H9 (cell line): ENCODE measurements at regions not wholly inside any gene's neighbourhood (a gene's known extent, or its start where the extent isn't known, plus 50 kb on each side); places are given as distances from the start of the nearest gene placed in this dataset.

Experiments used
- DNase-seq: peaks from one replicate; pipeline ENCODE4 v3.0.0-alpha.2; 2017
- H2AFZ ChIP-seq: one replicate; pipeline ENCODE4 v1.6.1; 2013; ENCODE audit warnings: mild to moderate bottlenecking, low read length, control low read depth, moderate library complexity
- H2AK5ac ChIP-seq: 2 replicates; pipeline ENCODE4 v1.6.1; 2013; ENCODE audit warnings: low read length, control low read depth, mixed read lengths; ENCODE audit not compliant: insufficient read length
- H2BK120ac ChIP-seq: one replicate; pipeline ENCODE4 v1.6.1; 2013; ENCODE audit warnings: low read depth, mild to moderate bottlenecking, low read length, control low read depth, inconsistent platforms; ENCODE audit not compliant: poor library complexity, severe bottlenecking
- H2BK12ac ChIP-seq: 2 replicates; pipeline ENCODE4 v1.6.1; 2013; ENCODE audit warnings: low read length, control low read depth, mixed read lengths, low read depth; ENCODE audit not compliant: insufficient read length
- H2BK15ac ChIP-seq: 2 replicates; pipeline ENCODE4 v1.6.1; 2013; ENCODE audit warnings: low read depth, low read length, control low read depth
- H2BK20ac ChIP-seq: one replicate; pipeline ENCODE4 v1.6.1; 2013; ENCODE audit warnings: low read depth, mild to moderate bottlenecking, low read length, control low read depth, inconsistent platforms; ENCODE audit not compliant: poor library complexity, severe bottlenecking
- H2BK5ac ChIP-seq: 2 replicates; pipeline ENCODE4 v1.6.1; 2013; ENCODE audit warnings: low read length, control low read depth, mixed read lengths; ENCODE audit not compliant: insufficient read length
- H3K14ac ChIP-seq: 2 replicates; pipeline ENCODE4 v1.6.1; 2013; ENCODE audit warnings: low read length, control low read depth; ENCODE audit not compliant: insufficient read depth
- H3K18ac ChIP-seq: 2 replicates; pipeline ENCODE4 v1.6.1; 2013; ENCODE audit warnings: low read depth, mild to moderate bottlenecking, mixed read lengths, low read length, control low read depth; ENCODE audit not compliant: insufficient read length
- H3K23ac ChIP-seq: 2 replicates; pipeline ENCODE4 v1.6.1; 2013; ENCODE audit warnings: low read length, control low read depth, mixed read lengths, low read depth; ENCODE audit not compliant: insufficient read length
- H3K23me2 ChIP-seq: 2 replicates; pipeline ENCODE4 v1.6.1; 2013; ENCODE audit warnings: low read depth, mild to moderate bottlenecking, mixed read lengths, low read length, control low read depth; ENCODE audit not compliant: insufficient read length, poor library complexity, severe bottlenecking
- H3K27ac ChIP-seq: 2 replicates; pipeline ENCODE4 v1.5.1; 2013; ENCODE audit warnings: low read length, control low read depth, mixed read lengths, low read depth; ENCODE audit not compliant: insufficient read length
- H3K27me3 ChIP-seq: 2 replicates; pipeline ENCODE4 v1.6.1; 2013; ENCODE audit warnings: low read length, control low read depth, inconsistent platforms; ENCODE audit not compliant: insufficient read depth
- H3K4ac ChIP-seq: 2 replicates; pipeline ENCODE4 v1.6.1; 2013; ENCODE audit warnings: low read depth, mild to moderate bottlenecking, control low read depth, inconsistent platforms, low read length, moderate library complexity
- H3K4me1 ChIP-seq: 2 replicates; pipeline ENCODE4 v1.6.1; 2013; ENCODE audit warnings: low read length, control low read depth, inconsistent platforms; ENCODE audit not compliant: insufficient read depth
- H3K4me2 ChIP-seq: 2 replicates; pipeline ENCODE4 v1.6.1; 2013; ENCODE audit warnings: low read length, control low read depth, mixed read lengths; ENCODE audit not compliant: insufficient read length, insufficient read depth
- H3K56ac ChIP-seq: 2 replicates; pipeline ENCODE4 v1.6.1; 2013; ENCODE audit warnings: low read depth, mild to moderate bottlenecking, mixed read lengths, low read length, control low read depth; ENCODE audit not compliant: insufficient read length
- H3K79me1 ChIP-seq: 2 replicates; pipeline ENCODE4 v1.6.1; 2013; ENCODE audit warnings: low read depth, mild to moderate bottlenecking, moderate library complexity, low read length, control low read depth, inconsistent platforms; ENCODE audit not compliant: insufficient read depth, poor library complexity, severe bottlenecking
- H3K79me2 ChIP-seq: 2 replicates; pipeline ENCODE4 v1.6.1; 2013; ENCODE audit warnings: low read length, control low read depth, inconsistent platforms; ENCODE audit not compliant: insufficient read depth
- H3K9ac ChIP-seq: 2 replicates; pipeline ENCODE4 v1.6.1; 2013; ENCODE audit warnings: low read length, control low read depth, mixed read lengths; ENCODE audit not compliant: insufficient read length; ENCODE audit errors: extremely low read depth
- H3K9me3 ChIP-seq: one replicate; pipeline ENCODE4 v1.6.1; 2013; ENCODE audit warnings: low read depth, low read length, inconsistent platforms; ENCODE audit not compliant: control insufficient read depth
- H3T11ph ChIP-seq: one replicate; pipeline ENCODE4 v1.6.1; 2013; ENCODE audit warnings: mild to moderate bottlenecking, low read length, control low read depth, inconsistent platforms
- H4K20me1 ChIP-seq: one replicate; pipeline ENCODE4 v1.6.1; 2013; ENCODE audit not compliant: control insufficient read depth, insufficient read length, insufficient read depth
- H4K5ac ChIP-seq: 2 replicates; pipeline ENCODE4 v1.6.1; 2013; ENCODE audit warnings: low read depth, mild to moderate bottlenecking, mixed read lengths, low read length, control low read depth; ENCODE audit not compliant: insufficient read length
- H4K8ac ChIP-seq: replicated peaks from 2 replicates; pipeline ENCODE4 v1.6.1; 2013; ENCODE audit warnings: low read length, control low read depth, mixed read lengths, low read depth; ENCODE audit not compliant: insufficient read length
- H4K91ac ChIP-seq: 2 replicates; pipeline ENCODE4 v1.6.1; 2013; ENCODE audit warnings: low read depth, mild to moderate bottlenecking, moderate library complexity, mixed read lengths, low read length, control low read depth; ENCODE audit not compliant: insufficient read length
- H3K27ac Mint-ChIP-seq, 3 experiments: 2 replicates in 2 of 3; 3 replicates in 1 of 3; pipeline ENCODE4 v1.8.0; 2020 to 2021; ENCODE audit warnings: mixed read lengths in 3 of 3, mild to moderate bottlenecking in 1 of 3, moderate library complexity in 1 of 3
- H3K27me3 Mint-ChIP-seq: 2 replicates; pipeline ENCODE4 v1.8.0; 2021; ENCODE audit warnings: low read depth, mild to moderate bottlenecking, moderate library complexity, mixed read lengths
- H3K36me3 Mint-ChIP-seq, 3 experiments: 2 replicates in 2 of 3; 3 replicates in 1 of 3; pipeline ENCODE4 v1.8.0; 2020 to 2021; ENCODE audit warnings: low read depth in 3 of 3, mixed read lengths in 3 of 3; ENCODE audit not compliant: insufficient read depth in 1 of 3
- H3K4me1 Mint-ChIP-seq, 2 experiments: 2 replicates each; pipeline ENCODE4 v1.8.0; 2020; ENCODE audit warnings: mixed read lengths in 2 of 2
- H3K4me3 Mint-ChIP-seq, 2 experiments: 2 replicates in 1 of 2; 3 replicates in 1 of 2; pipeline ENCODE4 v1.8.0; 2020 to 2021; ENCODE audit warnings: mild to moderate bottlenecking in 2 of 2, mixed read lengths in 2 of 2, moderate library complexity in 1 of 2
- H3K9me3 Mint-ChIP-seq, 2 experiments: 2 replicates in 1 of 2; 3 replicates in 1 of 2; pipeline ENCODE4 v1.8.0; 2020; ENCODE audit warnings: mild to moderate bottlenecking in 2 of 2, mixed read lengths in 2 of 2, moderate library complexity in 1 of 2
- WGBS: extraction: QIAGEN DNeasy Blood & Tissue Kit; methylation state at CpG from one replicate; pipeline ENCODE4 v1.1.7; 2013; ENCODE audit warnings: missing lambda C conversion rate, low lambda C conversion rate, mixed read lengths; ENCODE audit not compliant: insufficient read length; ENCODE audit errors: extremely low coverage; 5-methylcytosine and 5-hydroxymethylcytosine counted together
- TF ChIP-seq, protein P1 (sequence below): fragments of 200-600 bp; sonication (generic); conservative IDR thresholded peaks from 3 replicates; pipeline ENCODE4 v1.8.0; 2021; ENCODE audit warnings: antibody characterized with exemption, mild to moderate bottlenecking

DNA sequence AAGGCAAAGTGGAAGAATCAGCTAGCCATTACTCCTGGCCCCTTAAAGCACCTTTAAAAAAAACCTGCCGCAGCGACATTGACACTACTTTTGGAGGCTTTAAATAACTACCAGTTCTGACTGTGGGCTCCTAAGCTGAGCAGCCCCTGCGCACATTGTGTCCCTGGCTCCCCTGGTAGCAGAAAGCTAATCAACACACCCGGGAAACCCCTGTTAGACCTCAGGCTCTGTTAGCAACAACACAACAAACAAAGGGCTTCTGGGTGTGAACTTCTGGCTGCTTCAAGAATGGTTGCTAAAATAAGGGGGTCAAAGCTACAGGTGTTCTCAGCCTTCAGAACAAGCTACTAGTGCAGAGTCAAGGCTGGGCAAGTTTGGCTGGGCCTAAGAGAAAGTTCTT lies 83.6 kb downstream of the TMEM100 start:
- Histone ChIP-seq H3K79me2 (no peaks in the 10 kb centered on the region), H3T11ph (no peak overlapping the region), H2BK20ac (no peak overlapping the region), H4K91ac (no peak overlapping the region), H4K20me1 (no peaks in the 10 kb centered on the region), H3K9me3 (no peaks in the 10 kb centered on the region), H4K8ac (no peak overlapping the region), H3K4me1 (no peaks in the 10 kb centered on the region), H4K5ac (no peak overlapping the region), H3K23me2 (no peaks in the 10 kb centered on the region), H3K18ac (no peak overlapping the region), H2BK15ac (no peak overlapping the region), H3K56ac (no peak overlapping the region), H2AFZ (no peak overlapping the region), H2AK5ac (no peak overlapping the region), H2BK120ac (no peak overlapping the region), H3K4me2 (no peak overlapping the region), H3K79me1 (no peaks in the 10 kb centered on the region), H3K27ac (no peak overlapping the region), H2BK5ac (no peak overlapping the region), H3K23ac (no peak overlapping the region), H2BK12ac (no peak overlapping the region), H3K9ac (no peak overlapping the region), H3K4ac (no peak overlapping the region), H3K27me3 (no peaks in the 10 kb centered on the region), H3K14ac (no peak overlapping the region)
- no peaks in the 10 kb centered on the region for H3K27me3 Mint-ChIP-seq
- TF ChIP-seq, protein P1, sequence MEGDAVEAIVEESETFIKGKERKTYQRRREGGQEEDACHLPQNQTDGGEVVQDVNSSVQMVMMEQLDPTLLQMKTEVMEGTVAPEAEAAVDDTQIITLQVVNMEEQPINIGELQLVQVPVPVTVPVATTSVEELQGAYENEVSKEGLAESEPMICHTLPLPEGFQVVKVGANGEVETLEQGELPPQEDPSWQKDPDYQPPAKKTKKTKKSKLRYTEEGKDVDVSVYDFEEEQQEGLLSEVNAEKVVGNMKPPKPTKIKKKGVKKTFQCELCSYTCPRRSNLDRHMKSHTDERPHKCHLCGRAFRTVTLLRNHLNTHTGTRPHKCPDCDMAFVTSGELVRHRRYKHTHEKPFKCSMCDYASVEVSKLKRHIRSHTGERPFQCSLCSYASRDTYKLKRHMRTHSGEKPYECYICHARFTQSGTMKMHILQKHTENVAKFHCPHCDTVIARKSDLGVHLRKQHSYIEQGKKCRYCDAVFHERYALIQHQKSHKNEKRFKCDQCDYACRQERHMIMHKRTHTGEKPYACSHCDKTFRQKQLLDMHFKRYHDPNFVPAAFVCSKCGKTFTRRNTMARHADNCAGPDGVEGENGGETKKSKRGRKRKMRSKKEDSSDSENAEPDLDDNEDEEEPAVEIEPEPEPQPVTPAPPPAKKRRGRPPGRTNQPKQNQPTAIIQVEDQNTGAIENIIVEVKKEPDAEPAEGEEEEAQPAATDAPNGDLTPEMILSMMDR, result no peak
- no CpG with 5 or more reads among the region's 4 CpGs for WGBS
- DNase-seq, result no peak
- no peak overlapping the region for H3K4me3 Mint-ChIP-seq
- no peaks in the 10 kb centered on the region; a peak in 1 of 7 replicates for H3K36me3 Mint-ChIP-seq
- peaks cover 11 to 26% of the 10 kb centered on the region in 2 experiments for H3K4me1 Mint-ChIP-seq
- H3K27ac Mint-ChIP-seq, result no peak overlapping the region
- H3K9me3 Mint-ChIP-seq, result no peaks in the 10 kb centered on the region
